ENCODE measurements at regions not wholly inside any gene's neighbourhood (a gene's known extent, or its start where the extent isn't known, plus 50 kb on each side); places are given as distances from the start of the nearest gene placed in this dataset.

- Histone ChIP-seq H3K27me3 (ENCODE audit: low read depth) (peaks cover 74% of the 10 kb centered on the region), H3K4me3 (no peak overlapping the region), H3K4me1 (no peaks in the 10 kb centered on the region), H3K9me3 (replicated peaks) (no peaks in the 10 kb centered on the region), H3K36me3 (no peaks in the 10 kb centered on the region), H3K27ac (replicated peaks) (no peak overlapping the region)
- intact Hi-C loops (cut with micrococcal nuclease), result no loop called here
- TF ChIP-seq CTCF (IDR thresholded peaks at IDR 0.05; ENCODE audit: borderline replicate concordance), result no peak
- no peak for DNase-seq
Observed at GRCh38 chr14:101189962-101190560, 286.5 kb upstream of the RTL1 start.

GRCh38 chr14:101191101-101191720 is 287.7 kb upstream of the RTL1 start:
- Histone ChIP-seq H3K4me1 (no peaks in the 10 kb centered on the region), H3K36me3 (no peaks in the 10 kb centered on the region), H3K9me3 (replicated peaks) (no peaks in the 10 kb centered on the region), H3K27ac (replicated peaks) (no peak overlapping the region), H3K27me3 (ENCODE audit: low read depth) (peaks cover 68% of the 10 kb centered on the region), H3K4me3 (no peak overlapping the region)
- DNase-seq, result no peak
- no peak for TF ChIP-seq CTCF (IDR thresholded peaks at IDR 0.05; ENCODE audit: borderline replicate concordance)
- intact Hi-C loops (cut with micrococcal nuclease), result no loop called here

GRCh38 chr14:101191721-101192660 is 288.5 kb upstream of the RTL1 start:
- DNase-seq, result no peak
- H3K4me1 ChIP-seq, result no peaks in the 10 kb centered on the region

GRCh38 chr14:101192661-101193000 is 289.1 kb upstream of the RTL1 start:
- H3K27me3 ChIP-seq (ENCODE audit: low read depth), result peaks cover 65% of the 10 kb centered on the region
- H3K4me1 ChIP-seq, result no peaks in the 10 kb centered on the region
- no peak overlapping the region for H3K27ac ChIP-seq (replicated peaks)
- no peak overlapping the region for H3K4me3 ChIP-seq
- DNase-seq, result no peak
- no peaks in the 10 kb centered on the region for H3K36me3 ChIP-seq
- no peaks in the 10 kb centered on the region for H3K9me3 ChIP-seq (replicated peaks)
- intact Hi-C loops (cut with micrococcal nuclease), result no loop called here
- TF ChIP-seq CTCF (IDR thresholded peaks at IDR 0.05; ENCODE audit: borderline replicate concordance), result no peak

More at GRCh38 chr14:101191721-101192660, 288.5 kb upstream of the RTL1 start:
- H3K27me3 ChIP-seq (ENCODE audit: low read depth), result peaks cover 66% of the 10 kb centered on the region
- no peak overlapping the region for H3K27ac ChIP-seq (replicated peaks)
- no peak for TF ChIP-seq CTCF (IDR thresholded peaks at IDR 0.05; ENCODE audit: borderline replicate concordance)
- no peaks in the 10 kb centered on the region for H3K9me3 ChIP-seq (replicated peaks)
- H3K36me3 ChIP-seq, result no peaks in the 10 kb centered on the region
- intact Hi-C loops (cut with micrococcal nuclease), result no loop called here
- no peak overlapping the region for H3K4me3 ChIP-seq

GRCh38 chr14:101193106-101193844 is 289.8 kb upstream of the RTL1 start:
- intact Hi-C loops (cut with micrococcal nuclease), result no loop called here
- Histone ChIP-seq H3K4me3 (no peak overlapping the region), H3K9me3 (replicated peaks) (no peaks in the 10 kb centered on the region), H3K4me1 (no peaks in the 10 kb centered on the region), H3K27me3 (ENCODE audit: low read depth) (peaks cover 65% of the 10 kb centered on the region), H3K36me3 (no peaks in the 10 kb centered on the region), H3K27ac (replicated peaks) (no peak overlapping the region)
- no peak for DNase-seq
- TF ChIP-seq CTCF (IDR thresholded peaks at IDR 0.05; ENCODE audit: borderline replicate concordance), result no peak
